ENCODE measurements at regions not wholly inside any gene's neighbourhood (a gene's known extent, or its start where the extent isn't known, plus 50 kb on each side); places are given as distances from the start of the nearest gene placed in this dataset.

- FAIRE-seq: no peak
- Histone ChIP-seq H3K4me2 (ENCODE audit: low read depth, low read length) (no peak overlapping the region), H3K9ac (ENCODE audit: insufficient read depth, low read depth, low read length) (no peak overlapping the region), H3K27me3 (ENCODE audit: control insufficient read depth in 1 of 2, insufficient read depth in 2 of 2, low read length in 2 of 2) (no peaks in the 10 kb centered on the region), H2AFZ (ENCODE audit: low read length) (no peak overlapping the region), H3K27ac (ENCODE audit: extremely low read length, insufficient read depth, low read length) (peak overlapping the region; percentile 35), H3K4me3 (replicated peaks in 1 of 3; ENCODE audit: insufficient read depth in 1 of 3, low read depth in 2 of 3, low read length in 3 of 3) (no peak overlapping the region), H3K79me2 (ENCODE audit: insufficient read depth, low read length) (no peaks in the 10 kb centered on the region), H3K9me3 (ENCODE audit: low read length) (peaks cover 19% of the 10 kb centered on the region), H3K4me1 (ENCODE audit: insufficient read depth, low read length) (peaks cover 36% of the 10 kb centered on the region), H4K20me1 (ENCODE audit: insufficient read depth, low read length) (no peaks in the 10 kb centered on the region), H3K36me3 (replicated peaks in 1 of 2; ENCODE audit: control insufficient read depth in 1 of 2, insufficient read depth in 2 of 2, low read length in 2 of 2) (no peaks in the 10 kb centered on the region)
- in situ Hi-C loops (cut with HindIII; ENCODE audit: extremely low pct_ligation_motif_present, low pct_unique_long_range_greater_than_20kb) (no loop called here), intact Hi-C loops (cut with micrococcal nuclease; ENCODE audit: unreplicated experiment) (no loop called here)
- ATAC-seq: peak; percentile 92
- 59% methylated on average over 5 of the region's 5 CpGs for WGBS (ENCODE audit: low lambda C conversion rate)
- ChIA-PET POLR2A (interaction anchor here (1.0 to 1.1 kb wide), 3 partner anchors 90 to 101 kb away, joined by 3 to 7 read pairs (median 3); no protein-coding TSS in a partner anchor), CTCF (ENCODE audit: low intra/inter-chr PET ratio, low total read pairs) (no interaction called here)
- peak; percentile 89 for DNase-seq (ENCODE audit: low spot score)
- no TSS peak for BruUV-seq (replicated peaks)
- TF ChIP-seq ZNF431 (CRISPR knock-in tag; IDR thresholded peaks at IDR 0.05; ENCODE audit: borderline replicate concordance, low read depth) (no peak), HMGA1 (CRISPR knock-in tag; conservative IDR thresholded peaks at IDR 0.05) (no peak), NCOA1 (CRISPR knock-in tag; IDR thresholded peaks at IDR 0.05) (no peak), MAF1 (CRISPR knock-in tag; IDR thresholded peaks at IDR 0.05; ENCODE audit: borderline replicate concordance) (no peak), MIER2 (CRISPR knock-in tag; IDR thresholded peaks at IDR 0.05) (no peak), CHD2 (IDR thresholded peaks at IDR 0.05; ENCODE audit: low read depth, low read length) (no peak), SETDB1 (CRISPR knock-in tag; IDR thresholded peaks at IDR 0.05; ENCODE audit: borderline replicate concordance) (0 out of 2 replicates have a peak, but pooled peaks have one; percentile 64), ZNF782 (CRISPR knock-in tag; IDR thresholded peaks at IDR 0.05; ENCODE audit: borderline replicate concordance) (no peak), BORCS8-MEF2B (CRISPR knock-in tag; IDR thresholded peaks at IDR 0.05) (no peak), ZNF18 (CRISPR knock-in tag; IDR thresholded peaks at IDR 0.05; ENCODE audit: insufficient replicate concordance) (no peak), ZNF362 (CRISPR knock-in tag; IDR thresholded peaks at IDR 0.05; ENCODE audit: borderline replicate concordance) (no peak), ZNF7 (CRISPR knock-in tag; IDR thresholded peaks at IDR 0.05) (no peak), NR0B2 (CRISPR knock-in tag; IDR thresholded peaks at IDR 0.05) (no peak), ZNF558 (CRISPR knock-in tag; IDR thresholded peaks at IDR 0.05; ENCODE audit: borderline replicate concordance) (no peak), MIXL1 (CRISPR knock-in tag; IDR thresholded peaks at IDR 0.05) (no peak), ZBTB33 (CRISPR knock-in tag; IDR thresholded peaks at IDR 0.05) (0 out of 2 replicates have a peak, but pooled peaks have one; percentile 25), RELA (CRISPR knock-in tag; IDR thresholded peaks at IDR 0.05) (no peak), ZFP82 (CRISPR knock-in tag; IDR thresholded peaks at IDR 0.05; ENCODE audit: borderline replicate concordance) (no peak), ZSCAN22 (CRISPR knock-in tag; IDR thresholded peaks at IDR 0.05) (no peak), ZNF296 (CRISPR knock-in tag; conservative IDR thresholded peaks at IDR 0.05) (no peak)
- TF ChIP-seq, protein P1, sequence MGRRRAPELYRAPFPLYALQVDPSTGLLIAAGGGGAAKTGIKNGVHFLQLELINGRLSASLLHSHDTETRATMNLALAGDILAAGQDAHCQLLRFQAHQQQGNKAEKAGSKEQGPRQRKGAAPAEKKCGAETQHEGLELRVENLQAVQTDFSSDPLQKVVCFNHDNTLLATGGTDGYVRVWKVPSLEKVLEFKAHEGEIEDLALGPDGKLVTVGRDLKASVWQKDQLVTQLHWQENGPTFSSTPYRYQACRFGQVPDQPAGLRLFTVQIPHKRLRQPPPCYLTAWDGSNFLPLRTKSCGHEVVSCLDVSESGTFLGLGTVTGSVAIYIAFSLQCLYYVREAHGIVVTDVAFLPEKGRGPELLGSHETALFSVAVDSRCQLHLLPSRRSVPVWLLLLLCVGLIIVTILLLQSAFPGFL (CRISPR knock-in tag; IDR thresholded peaks at IDR 0.05): no peak
Measured at GRCh38 chr2:215529271-215529670, 93.4 kb upstream of the FN1 start.

Measured in HepG2 (cell line).